Lower lobe of right lung (tissue), 2 donors: ENCODE measurements at regions not wholly inside any gene's neighbourhood (a gene's known extent, or its start where the extent isn't known, plus 50 kb on each side); places are given as distances from the start of the nearest gene placed in this dataset.

Source experiments
- ATAC-seq, 2 donors: fragments of 200-7000 bp; cut with Tn5 transposase; one replicate each; pipeline ENCODE4 v1.9.1; 2020 to 2022; ENCODE audit warnings: mild to moderate bottlenecking in 2 of 2, moderate library complexity in 2 of 2
- DNase-seq: peaks from one replicate; pipeline ENCODE4 v3.0.0-alpha.2; 2020
- H3K27ac ChIP-seq: fragments of 200-600 bp; one replicate; pipeline ENCODE4 v1.8.0; 2022
- H3K27me3 ChIP-seq: fragments of 200-600 bp; one replicate; pipeline ENCODE4 v1.8.0; 2022; ENCODE audit warnings: low read depth
- H3K36me3 ChIP-seq: fragments of 200-600 bp; one replicate; pipeline ENCODE4 v1.8.0; 2022; ENCODE audit warnings: mild to moderate bottlenecking
- H3K4me1 ChIP-seq: fragments of 200-600 bp; one replicate; pipeline ENCODE4 v1.8.0; 2022
- H3K4me3 ChIP-seq: fragments of 200-600 bp; one replicate; pipeline ENCODE4 v1.8.0; 2022; ENCODE audit warnings: mild to moderate bottlenecking
- H3K9me3 ChIP-seq: fragments of 200-600 bp; one replicate; pipeline ENCODE4 v1.8.0; 2022
- CTCF ChIP-seq: fragments of 200-600 bp; IDR thresholded peaks from one replicate; pipeline ENCODE4 v1.8.0; 2022; ENCODE audit warnings: antibody characterized with exemption, mild to moderate bottlenecking
- intact Hi-C: fragments of 100-400 bp; cut with DNase I; formaldehyde crosslinking; loops from one replicate; pipeline ENCODE4 v1.11.0; 2022
- donor health status: DM: no; HTN: yes; CAD: no; lungs with severe emphysema.

- DNase-seq (no peak), ATAC-seq (no peak)
- no peaks in the 10 kb centered on the region for H3K27me3 ChIP-seq
- no peak overlapping the region for H3K4me3 ChIP-seq
- H3K27ac ChIP-seq: no peak overlapping the region
- H3K9me3 ChIP-seq: peaks cover 3% of the 10 kb centered on the region
- H3K36me3 ChIP-seq: no peaks in the 10 kb centered on the region
- TF ChIP-seq CTCF: no peak
- intact Hi-C loops: no loop called here
- H3K4me1 ChIP-seq: no peaks in the 10 kb centered on the region
These were observed 317.6 kb downstream of the CHL1 start for GRCh38 chr3:514192-514591.

- Histone ChIP-seq H3K4me1 (no peaks in the 10 kb centered on the region), H3K27ac (no peak overlapping the region), H3K9me3 (no peaks in the 10 kb centered on the region), H3K27me3 (no peaks in the 10 kb centered on the region), H3K36me3 (no peaks in the 10 kb centered on the region), H3K4me3 (no peak overlapping the region)
- ATAC-seq: no peak
- DNase-seq: no peak
- intact Hi-C loops: no loop called here
- no peak for TF ChIP-seq CTCF
These were observed 322.5 kb downstream of the CHL1 start for GRCh38 chr3:519026-519425.

- Histone ChIP-seq H3K36me3 (no peaks in the 10 kb centered on the region), H3K9me3 (no peaks in the 10 kb centered on the region), H3K4me1 (no peaks in the 10 kb centered on the region), H3K27me3 (no peaks in the 10 kb centered on the region), H3K4me3 (no peak overlapping the region), H3K27ac (no peak overlapping the region)
- ATAC-seq (no peak), DNase-seq (no peak)
- no peak for TF ChIP-seq CTCF
- intact Hi-C loops: no loop called here
These were observed 326.3 kb downstream of the CHL1 start for GRCh38 chr3:522888-523287.

GRCh38 chr3:525415-525814 is 328.9 kb downstream of the CHL1 start:
- ATAC-seq: no peak
- Histone ChIP-seq H3K9me3 (no peaks in the 10 kb centered on the region), H3K27ac (no peak overlapping the region), H3K27me3 (no peaks in the 10 kb centered on the region), H3K4me1 (no peaks in the 10 kb centered on the region), H3K4me3 (no peak overlapping the region), H3K36me3 (no peaks in the 10 kb centered on the region)
- DNase-seq: no peak
- intact Hi-C loops: no loop called here
- TF ChIP-seq CTCF: no peak

- ATAC-seq: peak; percentile 85 to 87
- DNase-seq: peak; percentile 56
- H3K9me3 ChIP-seq: peaks cover 8% of the 10 kb centered on the region
- H3K36me3 ChIP-seq: no peaks in the 10 kb centered on the region
- H3K27ac ChIP-seq: no peak overlapping the region
- intact Hi-C loops: no loop called here
- no peaks in the 10 kb centered on the region for H3K27me3 ChIP-seq
- peak overlapping the region; percentile 46 for H3K4me3 ChIP-seq
- TF ChIP-seq CTCF: peak; percentile 38
- no peaks in the 10 kb centered on the region for H3K4me1 ChIP-seq
These were observed 339.2 kb downstream of the CHL1 start for GRCh38 chr3:535566-536416.
